ENCODE measurements at regions not wholly inside any gene's neighbourhood (a gene's known extent, or its start where the extent isn't known, plus 50 kb on each side); places are given as distances from the start of the nearest gene placed in this dataset.
"Not testable (repeated sequence)": the region's sequence is repeated elsewhere in the genome, so short reads cannot be mapped to it uniquely, and the experiment has no call there.

- DNase-seq (ENCODE audit: low spot score) (no peak), ATAC-seq (no peak)
- intact Hi-C loops (cut with DNase I): no loop called here
Measured at GRCh38 chr2:64737547-64737946, 83.8 kb upstream of the SERTAD2 start.

GRCh38 chr2:64738026-64738425 lies 84.3 kb upstream of the SERTAD2 start:
- ATAC-seq (no peak), DNase-seq (ENCODE audit: low spot score) (no peak)
- intact Hi-C loops (cut with DNase I): no loop called here

- no peak for ATAC-seq
- no peak for DNase-seq (ENCODE audit: low spot score)
- intact Hi-C loops (cut with DNase I): no loop called here
Measured at GRCh38 chr2:64742678-64743077, 89.0 kb upstream of the SERTAD2 start.

GRCh38 chr2:64743739-64744330 lies 90.1 kb upstream of the SERTAD2 start:
- intact Hi-C loops (cut with DNase I): no loop called here
- ATAC-seq (no peak), DNase-seq (ENCODE audit: low spot score) (no peak)

GRCh38 chr2:64745562-64745961 lies 91.8 kb upstream of the SERTAD2 start:
- intact Hi-C loops (cut with DNase I): no loop called here
- DNase-seq (ENCODE audit: low spot score): no peak
- no peak for ATAC-seq

GRCh38 chr2:64747690-64748091 lies 94.0 kb upstream of the SERTAD2 start:
- DNase-seq (ENCODE audit: low spot score); intact Hi-C loops (cut with DNase I); ATAC-seq: not testable (repeated sequence)

GRCh38 chr2:64748147-64748546 lies 94.4 kb upstream of the SERTAD2 start:
- ATAC-seq (no peak), DNase-seq (ENCODE audit: low spot score) (no peak)
- intact Hi-C loops (cut with DNase I): no loop called here

- ATAC-seq (no peak), DNase-seq (ENCODE audit: low spot score) (no peak)
- intact Hi-C loops (cut with DNase I): no loop called here
Measured at GRCh38 chr2:64748561-64748960, 94.8 kb upstream of the SERTAD2 start.

GRCh38 chr2:64749446-64749845 lies 95.7 kb upstream of the SERTAD2 start:
- ATAC-seq: no peak
- intact Hi-C loops (cut with DNase I): no loop called here
- no peak for DNase-seq (ENCODE audit: low spot score)

- peak; percentile 0 for ATAC-seq
Measured at GRCh38 chr2:64750001-64750816, 96.5 kb upstream of the SERTAD2 start.

GRCh38 chr2:64750817-64751285 lies 97.1 kb upstream of the SERTAD2 start:
- DNase-seq (ENCODE audit: low spot score) (peak; percentile 99), ATAC-seq (peak; percentile 95)
- intact Hi-C loops (cut with DNase I): loop anchor here (5.0 kb wide), 1 partner anchor 99 kb away; the partner anchor contains the start of gene SERTAD2

More at GRCh38 chr2:64750001-64750816, 96.5 kb upstream of the SERTAD2 start:
- DNase-seq (ENCODE audit: low spot score): peak; percentile 81
- intact Hi-C loops (cut with DNase I): loop anchor here (5.0 kb wide), 1 partner anchor 98 kb away; the partner anchor contains the start of gene SERTAD2

- intact Hi-C loops (cut with DNase I): loop anchor here (5.0 kb wide), 1 partner anchor 99 kb away; the partner anchor contains the start of gene SERTAD2
- ATAC-seq (peak; percentile 95), DNase-seq (ENCODE audit: low spot score) (peak; percentile 99)
Measured at GRCh38 chr2:64751286-64752260, 97.9 kb upstream of the SERTAD2 start.

GRCh38 chr2:64753399-64753798 lies 99.7 kb upstream of the SERTAD2 start:
- no peak for DNase-seq (ENCODE audit: low spot score)
- ATAC-seq: no peak
- intact Hi-C loops (cut with DNase I): loop anchor here (5.0 kb wide), 1 partner anchor 101 kb away; the partner anchor contains the start of gene SERTAD2

GRCh38 chr2:64754570-64754969 lies 100.9 kb upstream of the SERTAD2 start:
- intact Hi-C loops (cut with DNase I): loop anchor here (5.0 kb wide), 1 partner anchor 102 kb away; the partner anchor contains the start of gene SERTAD2
- ATAC-seq (no peak), DNase-seq (ENCODE audit: low spot score) (no peak)

- no peak for DNase-seq (ENCODE audit: low spot score)
- no peak for ATAC-seq
- intact Hi-C loops (cut with DNase I): no loop called here
Measured at GRCh38 chr2:64757126-64757525, 103.4 kb upstream of the SERTAD2 start.

GRCh38 chr2:64760128-64760527 lies 106.4 kb upstream of the SERTAD2 start:
- intact Hi-C loops (cut with DNase I): loop anchor here (10.0 kb wide), 1 partner anchor 75 kb away; no protein-coding TSS in a partner anchor
- ATAC-seq (no peak), DNase-seq (ENCODE audit: low spot score) (no peak)

- intact Hi-C loops (cut with DNase I): loop anchor here (10.0 kb wide), 1 partner anchor 72 kb away; no protein-coding TSS in a partner anchor
- ATAC-seq (no peak), DNase-seq (ENCODE audit: low spot score) (no peak)
Measured at GRCh38 chr2:64762301-64762997, 108.7 kb upstream of the SERTAD2 start.

- DNase-seq (ENCODE audit: low spot score): no peak
- no peak for ATAC-seq
- intact Hi-C loops (cut with DNase I): loop anchor here (10.0 kb wide), 1 partner anchor 72 kb away; no protein-coding TSS in a partner anchor
Measured at GRCh38 chr2:64763126-64763525, 109.4 kb upstream of the SERTAD2 start.
